ENCODE measurements at regions not wholly inside any gene's neighbourhood (a gene's known extent, or its start where the extent isn't known, plus 50 kb on each side); places are given as distances from the start of the nearest gene placed in this dataset.

DNA sequence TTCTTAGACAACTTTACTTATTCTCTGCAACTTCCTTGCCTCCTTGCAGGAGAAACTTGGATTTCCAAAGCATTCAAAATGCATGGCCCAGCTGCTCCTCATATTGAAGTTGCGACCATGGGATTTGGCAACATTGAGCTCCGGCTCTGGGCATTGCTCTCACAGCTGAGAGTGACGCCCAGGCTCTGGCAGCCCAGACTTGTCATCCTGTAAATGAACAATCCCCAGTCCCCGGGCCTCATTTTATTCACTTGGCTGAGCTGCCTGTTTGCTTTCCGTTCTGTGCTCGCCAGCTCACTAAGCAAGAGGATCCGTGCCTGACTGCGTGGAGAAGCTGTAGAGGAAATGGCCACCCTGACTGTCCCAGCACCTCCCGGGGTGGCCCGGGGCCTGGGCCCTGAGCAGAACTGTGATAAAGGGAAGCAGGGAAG, 119.5 kb upstream of the CD93 start:
- intact Hi-C loops (cut with DNase I), result no loop called here
- H3K27me3 ChIP-seq (ENCODE audit: control insufficient read depth, insufficient read depth, low read length), result no peaks in the 10 kb centered on the region
- H3K36me3 ChIP-seq (ENCODE audit: control insufficient read depth in 2 of 3, insufficient read depth in 3 of 3, low read length in 3 of 3), result no peaks in the 10 kb centered on the region
- FAIRE-seq, result no peak
- H3K9ac ChIP-seq (ENCODE audit: low read length in 3 of 3), result no peak overlapping the region
- no peaks in the 10 kb centered on the region for H3K9me3 ChIP-seq (ENCODE audit: control insufficient read depth in 2 of 3, insufficient read depth in 1 of 3, low read length in 3 of 3)
- H3K27ac ChIP-seq (ENCODE audit: low read depth in 2 of 2, low read length in 2 of 2), result no peak overlapping the region
- peaks cover 0 to 15% (median 14%) of the 10 kb centered on the region in 3 donors for H3K4me1 ChIP-seq (ENCODE audit: control insufficient read depth in 2 of 3, insufficient read depth in 2 of 3, low read depth in 1 of 3, low read length in 3 of 3)
- TF ChIP-seq, protein P1, sequence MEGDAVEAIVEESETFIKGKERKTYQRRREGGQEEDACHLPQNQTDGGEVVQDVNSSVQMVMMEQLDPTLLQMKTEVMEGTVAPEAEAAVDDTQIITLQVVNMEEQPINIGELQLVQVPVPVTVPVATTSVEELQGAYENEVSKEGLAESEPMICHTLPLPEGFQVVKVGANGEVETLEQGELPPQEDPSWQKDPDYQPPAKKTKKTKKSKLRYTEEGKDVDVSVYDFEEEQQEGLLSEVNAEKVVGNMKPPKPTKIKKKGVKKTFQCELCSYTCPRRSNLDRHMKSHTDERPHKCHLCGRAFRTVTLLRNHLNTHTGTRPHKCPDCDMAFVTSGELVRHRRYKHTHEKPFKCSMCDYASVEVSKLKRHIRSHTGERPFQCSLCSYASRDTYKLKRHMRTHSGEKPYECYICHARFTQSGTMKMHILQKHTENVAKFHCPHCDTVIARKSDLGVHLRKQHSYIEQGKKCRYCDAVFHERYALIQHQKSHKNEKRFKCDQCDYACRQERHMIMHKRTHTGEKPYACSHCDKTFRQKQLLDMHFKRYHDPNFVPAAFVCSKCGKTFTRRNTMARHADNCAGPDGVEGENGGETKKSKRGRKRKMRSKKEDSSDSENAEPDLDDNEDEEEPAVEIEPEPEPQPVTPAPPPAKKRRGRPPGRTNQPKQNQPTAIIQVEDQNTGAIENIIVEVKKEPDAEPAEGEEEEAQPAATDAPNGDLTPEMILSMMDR (IDR thresholded peaks at IDR 0.05; ENCODE audit: borderline replicate concordance, extremely low read depth, insufficient read depth), result no peak
- no peak overlapping the region for H3K4me3 ChIP-seq (ENCODE audit: low read length in 3 of 3)
- DNase-seq, result peak; percentile 73 to 90 (median 80)

DNA sequence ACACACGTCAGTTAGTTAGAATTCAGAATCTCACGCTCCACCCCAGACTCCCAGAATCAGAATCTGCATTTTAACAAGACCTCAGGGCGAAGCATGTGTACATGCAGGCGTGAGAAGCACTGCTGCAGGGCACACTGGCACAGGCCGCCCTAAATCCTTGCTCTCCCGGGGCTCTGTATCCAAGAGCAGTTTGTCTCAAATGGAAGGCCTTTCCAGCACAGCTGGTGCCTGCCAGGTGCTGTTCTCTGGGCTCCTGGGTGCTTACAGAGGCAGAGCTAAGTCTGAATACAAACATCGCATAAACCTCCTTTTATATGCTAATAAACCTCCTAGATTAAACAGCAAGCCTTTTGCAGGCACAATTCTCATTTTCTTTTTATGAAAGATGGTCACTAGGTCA, 119.1 kb upstream of the CD93 start:
- DNase-seq, result peak in 1 of 5 donors; percentile 41
- no peaks in the 10 kb centered on the region for H3K9me3 ChIP-seq (ENCODE audit: control insufficient read depth in 2 of 3, insufficient read depth in 1 of 3, low read length in 3 of 3)
- no peak overlapping the region for H3K27ac ChIP-seq (ENCODE audit: low read depth in 2 of 2, low read length in 2 of 2)
- H3K36me3 ChIP-seq (ENCODE audit: control insufficient read depth in 2 of 3, insufficient read depth in 3 of 3, low read length in 3 of 3), result no peaks in the 10 kb centered on the region
- H3K27me3 ChIP-seq (ENCODE audit: control insufficient read depth, insufficient read depth, low read length), result no peaks in the 10 kb centered on the region
- no peak overlapping the region for H3K4me3 ChIP-seq (ENCODE audit: low read length in 3 of 3)
- H3K9ac ChIP-seq (ENCODE audit: low read length in 3 of 3), result no peak overlapping the region
- TF ChIP-seq, protein P1 (IDR thresholded peaks at IDR 0.05; ENCODE audit: borderline replicate concordance, extremely low read depth, insufficient read depth), result no peak
- intact Hi-C loops (cut with DNase I), result no loop called here
- no peak for FAIRE-seq
- peaks cover 0 to 17% (median 14%) of the 10 kb centered on the region in 3 donors for H3K4me1 ChIP-seq (ENCODE audit: control insufficient read depth in 2 of 3, insufficient read depth in 2 of 3, low read depth in 1 of 3, low read length in 3 of 3)

DNA sequence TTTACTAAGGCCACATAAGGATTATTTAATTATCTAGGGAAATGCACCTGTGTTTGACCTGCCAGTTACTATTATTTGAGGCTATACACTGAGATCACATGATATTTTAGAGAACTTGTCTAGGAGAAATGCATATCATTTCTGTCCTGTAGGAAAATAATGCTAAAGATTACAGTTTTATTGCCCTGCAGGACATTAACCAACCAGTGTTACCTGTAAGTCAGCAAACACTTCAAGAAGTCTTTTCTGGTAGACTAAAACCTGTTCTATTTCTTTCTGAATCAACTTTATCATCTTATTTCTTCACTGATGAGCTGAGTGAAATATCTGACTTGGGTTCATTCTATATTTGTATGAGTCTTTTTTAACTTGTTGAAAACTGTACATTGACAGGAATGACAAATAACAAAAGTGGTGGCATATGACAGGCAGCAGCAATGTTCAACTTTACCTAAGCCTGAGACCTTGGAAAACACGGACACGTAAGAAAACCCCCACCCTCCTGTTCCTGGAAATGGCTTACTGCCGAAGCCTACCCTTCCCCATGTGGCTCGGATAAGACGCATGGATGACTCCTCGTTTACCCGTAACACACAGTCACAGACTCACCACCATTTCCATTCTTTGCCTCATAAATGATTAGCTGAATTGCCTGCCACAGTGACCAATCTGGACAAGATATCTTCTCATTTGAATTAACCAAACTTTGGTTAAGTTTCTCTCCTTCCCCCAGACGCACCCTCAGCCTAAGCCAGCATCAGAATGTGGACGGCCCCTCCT, 118.0 kb upstream of the CD93 start:
- no peak overlapping the region for H3K27ac ChIP-seq (ENCODE audit: low read depth in 2 of 2, low read length in 2 of 2)
- H3K9me3 ChIP-seq (ENCODE audit: control insufficient read depth in 2 of 3, insufficient read depth in 1 of 3, low read length in 3 of 3), result no peaks in the 10 kb centered on the region
- H3K36me3 ChIP-seq (ENCODE audit: control insufficient read depth in 2 of 3, insufficient read depth in 3 of 3, low read length in 3 of 3), result no peaks in the 10 kb centered on the region

More for the DNA sequence above, 118.0 kb upstream of the CD93 start:
- FAIRE-seq, result no peak
- H3K27me3 ChIP-seq (ENCODE audit: control insufficient read depth, insufficient read depth, low read length), result no peaks in the 10 kb centered on the region
- DNase-seq, result peak in 2 of 5 donors; percentile 32 to 42
- peaks cover 0 to 17% (median 14%) of the 10 kb centered on the region in 3 donors for H3K4me1 ChIP-seq (ENCODE audit: control insufficient read depth in 2 of 3, insufficient read depth in 2 of 3, low read depth in 1 of 3, low read length in 3 of 3)
- TF ChIP-seq, protein P1 (IDR thresholded peaks at IDR 0.05; ENCODE audit: borderline replicate concordance, extremely low read depth, insufficient read depth), result no peak
- no peak overlapping the region for H3K9ac ChIP-seq (ENCODE audit: low read length in 3 of 3)
- H3K4me3 ChIP-seq (ENCODE audit: low read length in 3 of 3), result no peak overlapping the region
- intact Hi-C loops (cut with DNase I), result no loop called here

Measured in kidney (tissue), 13 donors.